Ascending aorta (tissue), 2 donors: ENCODE measurements at regions not wholly inside any gene's neighbourhood (a gene's known extent, or its start where the extent isn't known, plus 50 kb on each side); places are given as distances from the start of the nearest gene placed in this dataset.

Experiments used
- DNase-seq, 2 donors: peaks; one replicate each; pipeline ENCODE4 v3.0.0-alpha.2; 2019; ENCODE audit warnings: low spot score in 2 of 2
- H3K27ac ChIP-seq, 2 donors: fragments of 200-600 bp; sonication (generic); one replicate each; pipeline ENCODE4 v1.5.1; 2016 to 2017; ENCODE audit warnings: mild to moderate bottlenecking in 1 of 2
- H3K27me3 ChIP-seq: fragments of 200-600 bp; sonication (generic); one replicate; pipeline ENCODE4 v1.5.1; 2017
- H3K36me3 ChIP-seq, 2 donors: fragments of 200-600 bp; sonication (generic); one replicate each; pipeline ENCODE4 v1.5.1; 2016
- H3K4me1 ChIP-seq, 2 donors: fragments of 200-600 bp; sonication (generic); one replicate each; pipeline ENCODE4 v1.5.1; 2016 to 2017; ENCODE audit warnings: mild to moderate bottlenecking in 1 of 2
- H3K4me3 ChIP-seq, 2 donors: fragments of 200-600 bp; sonication (generic); one replicate each; pipeline ENCODE4 v1.5.1; 2016 to 2017; ENCODE audit warnings: mild to moderate bottlenecking in 1 of 2
- H3K9me3 ChIP-seq, 2 donors: fragments of 200-600 bp; sonication (generic); one replicate each; pipeline ENCODE4 v1.5.1; 2016
- intact Hi-C: fragments of 100-400 bp; cut with DNase I; formaldehyde crosslinking; loops from one replicate; pipeline ENCODE4 v1.15.1; 2023
- TF ChIP-seq, protein P1 (sequence below), 3 experiments: fragments of 200-600 bp in 2 of 3; fragments of 450-650 bp in 1 of 3; sonication (generic) in 2 of 3; IDR thresholded peaks; one replicate each; pipeline ENCODE4 v1.5.1; 2016 to 2019; ENCODE audit warnings: antibody characterized with exemption in 3 of 3, mild to moderate bottlenecking in 1 of 3, moderate library complexity in 1 of 3

DNA sequence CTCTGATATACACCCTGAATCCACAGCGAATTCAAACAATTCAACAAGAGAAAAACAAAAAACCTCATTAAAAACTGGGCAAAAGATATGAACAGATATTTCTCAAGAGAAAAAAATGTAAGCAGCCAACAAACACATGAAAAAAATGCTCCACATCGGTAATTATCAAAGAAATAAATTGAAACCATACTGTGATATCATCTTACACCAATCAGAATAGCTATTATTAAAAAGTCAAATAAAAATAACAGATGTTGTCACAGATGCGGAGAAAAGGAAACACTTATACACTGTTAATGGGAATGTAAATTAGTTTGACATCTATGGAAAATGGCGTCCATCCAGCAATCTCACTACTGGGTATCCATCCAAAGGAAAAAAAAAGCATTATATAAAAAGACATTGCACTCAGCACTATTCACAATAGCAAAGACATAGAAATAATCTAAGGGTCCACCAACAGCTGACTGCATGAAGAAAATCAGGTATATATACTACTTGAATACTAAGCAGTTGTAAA is 1495.0 kb upstream of the PCDH20 start:
- no peak overlapping the region for H3K4me3 ChIP-seq
- H3K9me3 ChIP-seq = no peaks in the 10 kb centered on the region
- H3K27ac ChIP-seq = no peak overlapping the region
- intact Hi-C loops = no loop called here
- H3K36me3 ChIP-seq = no peaks in the 10 kb centered on the region
- TF ChIP-seq, protein P1, sequence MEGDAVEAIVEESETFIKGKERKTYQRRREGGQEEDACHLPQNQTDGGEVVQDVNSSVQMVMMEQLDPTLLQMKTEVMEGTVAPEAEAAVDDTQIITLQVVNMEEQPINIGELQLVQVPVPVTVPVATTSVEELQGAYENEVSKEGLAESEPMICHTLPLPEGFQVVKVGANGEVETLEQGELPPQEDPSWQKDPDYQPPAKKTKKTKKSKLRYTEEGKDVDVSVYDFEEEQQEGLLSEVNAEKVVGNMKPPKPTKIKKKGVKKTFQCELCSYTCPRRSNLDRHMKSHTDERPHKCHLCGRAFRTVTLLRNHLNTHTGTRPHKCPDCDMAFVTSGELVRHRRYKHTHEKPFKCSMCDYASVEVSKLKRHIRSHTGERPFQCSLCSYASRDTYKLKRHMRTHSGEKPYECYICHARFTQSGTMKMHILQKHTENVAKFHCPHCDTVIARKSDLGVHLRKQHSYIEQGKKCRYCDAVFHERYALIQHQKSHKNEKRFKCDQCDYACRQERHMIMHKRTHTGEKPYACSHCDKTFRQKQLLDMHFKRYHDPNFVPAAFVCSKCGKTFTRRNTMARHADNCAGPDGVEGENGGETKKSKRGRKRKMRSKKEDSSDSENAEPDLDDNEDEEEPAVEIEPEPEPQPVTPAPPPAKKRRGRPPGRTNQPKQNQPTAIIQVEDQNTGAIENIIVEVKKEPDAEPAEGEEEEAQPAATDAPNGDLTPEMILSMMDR (IDR thresholded peaks at IDR 0.05) = no peak
- DNase-seq = no peak
- H3K4me1 ChIP-seq = no peaks in the 10 kb centered on the region
- H3K27me3 ChIP-seq = no peaks in the 10 kb centered on the region

DNA sequence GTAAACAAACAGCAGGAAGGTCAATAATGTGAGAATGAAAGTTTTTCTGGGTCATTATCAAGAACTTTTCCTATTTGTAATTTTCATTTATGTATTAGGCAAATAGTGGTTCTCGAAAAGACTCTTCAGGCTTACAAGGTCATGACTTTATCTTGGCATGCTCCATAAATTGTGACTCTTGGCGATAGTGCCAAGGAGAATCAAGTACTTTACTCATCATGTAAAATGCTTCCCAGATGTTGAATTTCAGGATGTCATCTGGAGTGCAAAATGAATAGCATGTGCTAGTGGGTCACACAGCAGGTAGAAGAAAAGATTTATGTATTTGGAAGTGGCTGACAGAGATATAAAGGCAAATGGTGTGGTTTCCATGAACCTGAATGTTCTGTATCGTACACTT is 1492.7 kb upstream of the PCDH20 start:
- Histone ChIP-seq H3K9me3 (no peaks in the 10 kb centered on the region), H3K27me3 (no peaks in the 10 kb centered on the region), H3K4me3 (no peak overlapping the region), H3K36me3 (no peaks in the 10 kb centered on the region), H3K4me1 (no peaks in the 10 kb centered on the region), H3K27ac (no peak overlapping the region)
- DNase-seq = no peak
- TF ChIP-seq, protein P1 (IDR thresholded peaks at IDR 0.05) = no peak
- intact Hi-C loops = no loop called here

DNA sequence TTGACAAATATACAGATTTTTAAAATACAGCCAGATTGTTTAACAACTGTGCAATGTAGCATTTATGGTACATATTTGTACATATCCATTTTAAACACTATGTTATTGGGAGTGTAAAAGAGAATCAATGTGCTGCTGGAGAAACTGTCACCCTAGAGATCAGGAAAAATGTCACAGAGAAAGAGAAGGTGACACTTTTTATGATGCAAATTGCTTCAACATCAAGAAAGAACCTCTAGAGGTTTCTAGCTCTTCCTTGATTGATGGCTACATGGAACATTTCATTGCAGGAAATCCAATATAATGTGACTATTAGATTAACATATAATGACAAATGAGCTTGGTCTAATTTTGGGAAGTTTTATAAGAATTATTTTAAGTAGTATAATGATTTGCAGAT is 1491.2 kb upstream of the PCDH20 start:
- Histone ChIP-seq H3K27me3 (no peaks in the 10 kb centered on the region), H3K9me3 (no peaks in the 10 kb centered on the region), H3K27ac (no peak overlapping the region), H3K4me1 (no peaks in the 10 kb centered on the region), H3K4me3 (no peak overlapping the region), H3K36me3 (no peaks in the 10 kb centered on the region)
- TF ChIP-seq, protein P1 (IDR thresholded peaks at IDR 0.05) = no peak
- DNase-seq = no peak
- intact Hi-C loops = no loop called here

DNA sequence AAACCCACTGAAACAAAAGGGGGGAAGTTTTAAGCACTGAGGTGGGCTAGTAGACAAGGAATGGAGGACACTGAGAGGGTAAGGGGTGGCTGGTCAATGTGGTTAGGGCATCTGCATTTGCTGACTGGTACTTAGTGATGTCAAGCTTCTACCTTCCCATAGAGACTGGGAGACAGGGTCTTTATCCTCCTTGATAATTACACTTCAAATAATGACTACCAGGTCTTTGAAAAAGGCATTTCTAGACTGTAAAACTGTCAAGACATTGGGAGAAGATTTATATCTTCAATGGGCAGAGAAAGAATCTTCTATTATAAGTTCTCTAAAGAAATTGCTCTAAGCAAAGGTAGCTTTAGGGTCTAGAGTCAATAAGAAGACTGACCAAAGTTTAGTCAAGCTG is 1490.8 kb upstream of the PCDH20 start:
- Histone ChIP-seq H3K27me3 (no peaks in the 10 kb centered on the region), H3K9me3 (no peaks in the 10 kb centered on the region), H3K36me3 (no peaks in the 10 kb centered on the region), H3K27ac (no peak overlapping the region), H3K4me3 (no peak overlapping the region), H3K4me1 (no peaks in the 10 kb centered on the region)
- no peak for DNase-seq
- TF ChIP-seq, protein P1 (IDR thresholded peaks at IDR 0.05) = no peak
- intact Hi-C loops = no loop called here

DNA sequence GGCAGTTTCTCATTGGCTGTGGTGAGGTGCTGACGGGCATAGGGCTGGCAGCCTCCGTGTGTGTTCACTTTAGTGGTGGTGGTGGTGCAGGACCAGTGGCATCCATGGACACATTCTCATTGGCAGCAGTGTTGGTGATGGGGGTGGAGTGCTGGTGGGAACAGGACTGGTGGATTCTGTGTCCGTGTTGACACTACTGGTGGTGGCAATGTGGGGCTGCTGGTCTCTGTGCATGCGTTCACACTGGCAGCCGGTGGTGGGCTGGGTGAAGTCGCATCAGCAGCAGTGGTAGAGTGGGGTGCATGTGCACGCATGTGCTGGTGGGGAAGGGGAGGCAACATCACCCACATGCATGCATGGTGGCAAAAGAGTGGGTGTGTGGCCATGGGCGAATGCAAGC is 1471.4 kb upstream of the PCDH20 start:
- Histone ChIP-seq H3K4me1 (no peaks in the 10 kb centered on the region), H3K27me3 (no peaks in the 10 kb centered on the region), H3K9me3 (no peaks in the 10 kb centered on the region), H3K27ac (no peak overlapping the region), H3K36me3 (no peaks in the 10 kb centered on the region), H3K4me3 (no peak overlapping the region)
- TF ChIP-seq, protein P1 (IDR thresholded peaks at IDR 0.05) = no peak
- intact Hi-C loops = no loop called here
- DNase-seq = no peak

DNA sequence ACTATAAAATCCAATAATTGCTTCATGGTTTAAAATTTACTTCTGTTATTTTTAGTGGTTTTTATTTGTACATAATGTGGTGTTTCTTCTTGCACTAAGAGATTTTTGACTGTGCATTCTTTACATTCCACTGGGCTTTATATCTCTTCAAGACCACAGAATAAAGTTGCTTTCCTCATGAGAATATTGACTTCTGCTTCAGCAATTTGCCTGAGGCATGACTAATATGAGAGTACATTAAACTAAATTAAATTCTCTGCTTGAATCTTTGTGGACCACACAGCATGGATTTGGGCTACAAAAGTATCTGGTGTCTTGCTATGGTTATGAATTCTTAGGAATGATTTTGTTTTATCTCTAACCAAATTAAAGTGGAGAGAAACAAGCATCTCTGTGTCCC is 1463.4 kb upstream of the PCDH20 start:
- intact Hi-C loops = no loop called here
- H3K36me3 ChIP-seq = no peaks in the 10 kb centered on the region

More for the DNA sequence above, 1463.4 kb upstream of the PCDH20 start:
- TF ChIP-seq, protein P1 (IDR thresholded peaks at IDR 0.05) = no peak
- no peak for DNase-seq
- Histone ChIP-seq H3K4me1 (no peaks in the 10 kb centered on the region), H3K27me3 (no peaks in the 10 kb centered on the region), H3K27ac (no peak overlapping the region), H3K4me3 (no peak overlapping the region), H3K9me3 (no peaks in the 10 kb centered on the region)
